Loucy (cell line): ENCODE measurements at regions not wholly inside any gene's neighbourhood (a gene's known extent, or its start where the extent isn't known, plus 50 kb on each side); places are given as distances from the start of the nearest gene placed in this dataset.

Source experiments
- EZH2phosphoT487 ChIP-seq: fragments of 200-600 bp; IDR thresholded peaks from 2 replicates; pipeline ENCODE4 v1.6.1; 2018; ENCODE audit warnings: antibody characterized with exemption, mild to moderate bottlenecking, moderate library complexity, borderline replicate concordance
- TF ChIP-seq, protein P1 (sequence below): fragments of 200-600 bp; sonication (generic); conservative IDR thresholded peaks from 2 replicates; pipeline ENCODE4 v1.5.1; 2014; ENCODE audit warnings: mild to moderate bottlenecking, antibody characterized with exemption, low read length

DNA sequence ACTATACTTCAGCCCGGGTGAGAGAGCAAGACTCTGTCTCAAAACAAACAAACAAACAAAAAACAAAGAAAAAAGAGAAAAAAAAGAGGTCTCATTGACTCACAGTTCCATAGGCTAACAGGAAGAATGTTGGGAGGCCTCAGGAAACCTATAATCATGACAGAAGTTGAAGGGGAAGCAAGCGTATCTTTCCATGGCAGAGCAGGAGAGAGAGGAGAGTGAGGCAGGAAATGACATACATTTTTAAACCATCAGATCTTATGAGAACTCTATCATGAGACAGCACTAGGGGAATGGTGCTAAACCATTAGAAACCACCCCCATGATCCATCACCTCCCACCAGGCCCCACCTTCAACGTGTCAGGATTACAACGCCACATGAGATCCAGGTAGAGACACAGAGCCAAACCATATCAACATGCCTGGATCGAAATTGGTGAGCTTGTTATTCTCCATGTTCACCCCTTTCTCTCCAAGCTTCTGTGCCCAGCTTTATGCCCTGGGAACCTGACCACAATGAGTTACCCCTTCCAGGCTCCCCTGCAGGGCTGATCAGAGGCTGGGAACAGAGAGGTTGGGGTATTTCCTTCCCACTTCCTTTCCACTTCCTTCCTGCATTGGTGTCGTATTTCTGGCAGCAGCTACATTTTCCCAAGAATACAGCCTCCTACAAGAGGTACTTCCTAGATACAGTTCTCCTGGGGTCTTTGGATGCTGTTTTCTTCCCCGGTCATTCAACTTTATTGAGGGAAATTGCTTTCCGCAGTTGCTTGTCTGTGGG, 219.3 kb upstream of the FLRT2 start:
- TF ChIP-seq EZH2phosphoT487, result no peak
- TF ChIP-seq, protein P1, sequence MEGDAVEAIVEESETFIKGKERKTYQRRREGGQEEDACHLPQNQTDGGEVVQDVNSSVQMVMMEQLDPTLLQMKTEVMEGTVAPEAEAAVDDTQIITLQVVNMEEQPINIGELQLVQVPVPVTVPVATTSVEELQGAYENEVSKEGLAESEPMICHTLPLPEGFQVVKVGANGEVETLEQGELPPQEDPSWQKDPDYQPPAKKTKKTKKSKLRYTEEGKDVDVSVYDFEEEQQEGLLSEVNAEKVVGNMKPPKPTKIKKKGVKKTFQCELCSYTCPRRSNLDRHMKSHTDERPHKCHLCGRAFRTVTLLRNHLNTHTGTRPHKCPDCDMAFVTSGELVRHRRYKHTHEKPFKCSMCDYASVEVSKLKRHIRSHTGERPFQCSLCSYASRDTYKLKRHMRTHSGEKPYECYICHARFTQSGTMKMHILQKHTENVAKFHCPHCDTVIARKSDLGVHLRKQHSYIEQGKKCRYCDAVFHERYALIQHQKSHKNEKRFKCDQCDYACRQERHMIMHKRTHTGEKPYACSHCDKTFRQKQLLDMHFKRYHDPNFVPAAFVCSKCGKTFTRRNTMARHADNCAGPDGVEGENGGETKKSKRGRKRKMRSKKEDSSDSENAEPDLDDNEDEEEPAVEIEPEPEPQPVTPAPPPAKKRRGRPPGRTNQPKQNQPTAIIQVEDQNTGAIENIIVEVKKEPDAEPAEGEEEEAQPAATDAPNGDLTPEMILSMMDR, result no peak
